Cardiac septum (tissue), 1 donor: ENCODE measurements at regions not wholly inside any gene's neighbourhood (a gene's known extent, or its start where the extent isn't known, plus 50 kb on each side); places are given as distances from the start of the nearest gene placed in this dataset.
"Not testable (repeated sequence)": the region's sequence is repeated elsewhere in the genome, so short reads cannot be mapped to it uniquely, and the experiment has no call there.

ENCODE experiments used
- DNase-seq: peaks from one replicate; pipeline ENCODE4 v3.0.0-alpha.2; 2020; ENCODE audit warnings: low spot score
- intact Hi-C: fragments of 100-400 bp; cut with DNase I; formaldehyde crosslinking; loops from one replicate; pipeline ENCODE4 v1.14.0; 2022
- donor health status: DM: no; HTN: no; CAD: no.

GRCh38 chr1:228796945-228797344 lies 61.7 kb downstream of the RHOU start:
- intact Hi-C loops, DNase-seq: not testable (repeated sequence)

- intact Hi-C loops, result no loop called here
- DNase-seq, result no peak
Observed at GRCh38 chr1:228798035-228798434, 62.8 kb downstream of the RHOU start.

GRCh38 chr1:228798548-228798947 lies 63.3 kb downstream of the RHOU start:
- intact Hi-C loops, result no loop called here

DNA sequence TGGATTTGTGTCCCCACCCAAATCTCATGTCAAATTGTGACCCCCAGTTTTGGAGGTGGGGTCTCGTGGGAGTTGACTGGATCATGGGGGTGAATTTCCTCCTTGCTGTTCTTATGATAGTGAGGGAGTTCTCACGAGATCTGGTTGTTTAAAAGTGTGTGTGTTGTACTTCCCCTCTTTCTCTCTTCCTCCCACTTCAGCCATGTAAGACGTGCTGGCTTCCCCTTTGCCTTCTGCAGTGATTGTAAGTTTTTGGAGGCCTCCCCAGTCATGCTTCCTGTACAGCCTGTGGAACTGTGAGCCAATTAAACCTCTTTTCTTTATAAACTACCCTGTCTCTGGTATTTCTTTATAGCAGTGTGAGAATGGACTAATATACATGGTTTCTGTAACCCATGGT lies 64.6 kb downstream of the RHOU start:
- intact Hi-C loops, result no loop called here
- DNase-seq, result no peak

More at GRCh38 chr1:228798548-228798947, 63.3 kb downstream of the RHOU start:
- no peak for DNase-seq

- DNase-seq, result no peak
- intact Hi-C loops, result no loop called here
Observed at GRCh38 chr1:228801068-228801467, 65.8 kb downstream of the RHOU start.

DNA sequence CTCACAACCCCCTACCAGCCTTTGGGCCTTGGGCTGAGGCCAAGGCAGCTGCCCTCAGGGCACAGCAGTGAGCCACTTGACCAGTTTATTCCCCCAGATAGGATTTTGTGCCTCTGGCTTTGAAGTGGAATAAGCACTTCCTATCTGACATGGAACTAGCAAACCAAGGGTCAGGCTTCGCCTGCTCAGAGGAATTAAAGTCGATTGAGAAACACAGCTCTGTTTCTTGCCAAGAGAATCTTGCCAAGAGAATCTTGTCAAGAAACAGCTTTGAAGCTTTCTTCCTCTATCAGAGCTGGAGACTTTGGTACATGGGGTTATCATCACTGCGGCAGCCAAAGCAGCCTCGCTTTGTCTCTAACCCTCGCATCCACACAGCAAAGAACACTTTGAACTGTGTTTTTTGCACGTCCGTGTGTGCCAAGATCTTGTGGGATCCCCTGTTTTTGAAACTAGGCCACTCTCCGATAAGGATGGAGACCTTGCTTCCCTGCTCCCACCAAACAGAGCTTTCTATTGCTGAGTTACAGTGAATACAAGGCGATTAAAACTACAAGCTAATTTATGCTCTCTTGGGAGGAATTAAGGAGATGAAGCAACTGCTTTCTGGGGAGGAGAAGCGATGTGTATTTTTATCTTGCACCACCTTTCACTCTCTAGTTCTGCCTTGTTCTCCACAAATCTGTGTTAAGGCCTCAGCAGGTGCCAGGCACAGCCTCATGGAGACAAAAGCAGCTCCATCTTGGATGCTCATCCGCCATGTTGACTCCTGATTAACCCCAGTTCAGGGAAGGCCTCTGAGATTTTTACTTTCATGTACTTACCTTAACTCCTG lies 67.3 kb downstream of the RHOU start:
- DNase-seq, result no peak
- intact Hi-C loops, result no loop called here

DNA sequence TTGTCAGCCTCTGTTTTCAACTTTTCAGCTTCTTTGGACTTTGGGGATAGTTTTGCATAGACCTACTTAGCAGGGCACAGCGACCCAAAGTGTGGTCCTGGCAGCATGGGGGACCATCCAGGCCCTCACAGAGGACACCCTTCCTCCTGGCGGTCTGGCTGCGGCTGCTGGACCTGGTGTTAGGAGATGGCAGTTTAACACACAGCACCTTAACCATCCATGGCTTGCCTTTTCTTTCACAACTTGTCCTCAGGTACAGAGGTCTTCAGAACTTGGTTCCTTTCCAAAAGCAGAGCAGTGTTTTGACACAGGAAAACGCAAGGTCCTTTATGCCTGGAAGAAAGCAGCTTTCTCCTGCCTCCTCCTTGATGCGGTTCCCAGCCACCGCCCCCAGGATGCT lies 68.1 kb downstream of the RHOU start:
- intact Hi-C loops, result no loop called here

DNA sequence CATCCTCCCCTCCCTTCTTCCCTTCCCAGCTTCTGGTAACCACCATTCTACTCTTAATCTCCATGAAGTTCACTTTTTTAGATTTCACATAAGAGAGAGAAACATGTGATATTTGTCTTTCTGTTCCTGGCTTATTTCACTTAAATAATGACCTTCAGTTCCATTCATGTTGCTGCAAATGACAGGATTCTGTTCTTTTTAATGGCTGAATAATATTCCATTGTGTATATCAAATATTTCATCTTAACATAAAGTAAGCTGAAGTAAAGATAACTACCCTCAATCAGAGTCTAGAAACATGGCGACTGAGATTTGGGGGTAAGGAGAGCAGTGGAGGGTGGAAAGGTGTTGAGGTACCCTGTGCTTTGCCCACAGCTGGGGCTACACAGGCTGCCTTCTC lies 68.9 kb downstream of the RHOU start:
- intact Hi-C loops, result no loop called here
- no peak for DNase-seq

More for the DNA sequence above, 68.1 kb downstream of the RHOU start:
- no peak for DNase-seq

GRCh38 chr1:228804640-228805413 lies 69.5 kb downstream of the RHOU start:
- intact Hi-C loops, result no loop called here
- no peak for DNase-seq

DNA sequence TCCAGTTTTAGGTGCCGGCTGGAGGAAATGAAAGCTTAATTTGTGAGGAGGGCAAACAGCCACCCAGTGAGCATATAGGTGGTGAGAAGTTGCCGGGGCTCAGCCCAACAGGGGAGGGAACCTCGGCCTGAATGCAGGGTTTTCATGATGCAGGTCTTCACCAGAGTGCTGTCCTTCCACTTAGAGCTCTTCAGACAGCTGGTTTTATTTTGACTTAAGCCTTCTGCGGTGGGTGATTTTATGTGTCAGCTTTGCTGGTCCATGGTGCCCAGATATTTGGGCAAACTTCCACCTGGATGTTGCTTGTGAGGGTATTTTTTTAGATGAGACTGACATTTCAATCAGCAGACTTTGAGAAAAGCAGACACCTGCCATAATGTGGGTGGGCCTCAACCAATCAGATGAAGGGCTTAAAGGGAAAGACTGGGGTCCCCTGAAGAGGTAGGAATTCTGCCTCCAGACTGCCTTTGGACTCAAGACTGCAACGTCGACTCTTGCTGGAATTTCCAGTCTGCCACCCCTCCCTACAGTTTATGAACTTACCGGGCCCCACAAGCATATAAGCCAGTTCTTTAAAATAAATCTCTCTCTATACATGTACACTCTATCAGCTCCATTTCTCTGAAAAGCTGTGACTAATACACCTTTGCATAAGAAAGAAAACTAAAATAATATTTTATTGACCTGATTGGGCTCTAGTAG lies 72.8 kb downstream of the RHOU start:
- intact Hi-C loops, result no loop called here
- no peak for DNase-seq

DNA sequence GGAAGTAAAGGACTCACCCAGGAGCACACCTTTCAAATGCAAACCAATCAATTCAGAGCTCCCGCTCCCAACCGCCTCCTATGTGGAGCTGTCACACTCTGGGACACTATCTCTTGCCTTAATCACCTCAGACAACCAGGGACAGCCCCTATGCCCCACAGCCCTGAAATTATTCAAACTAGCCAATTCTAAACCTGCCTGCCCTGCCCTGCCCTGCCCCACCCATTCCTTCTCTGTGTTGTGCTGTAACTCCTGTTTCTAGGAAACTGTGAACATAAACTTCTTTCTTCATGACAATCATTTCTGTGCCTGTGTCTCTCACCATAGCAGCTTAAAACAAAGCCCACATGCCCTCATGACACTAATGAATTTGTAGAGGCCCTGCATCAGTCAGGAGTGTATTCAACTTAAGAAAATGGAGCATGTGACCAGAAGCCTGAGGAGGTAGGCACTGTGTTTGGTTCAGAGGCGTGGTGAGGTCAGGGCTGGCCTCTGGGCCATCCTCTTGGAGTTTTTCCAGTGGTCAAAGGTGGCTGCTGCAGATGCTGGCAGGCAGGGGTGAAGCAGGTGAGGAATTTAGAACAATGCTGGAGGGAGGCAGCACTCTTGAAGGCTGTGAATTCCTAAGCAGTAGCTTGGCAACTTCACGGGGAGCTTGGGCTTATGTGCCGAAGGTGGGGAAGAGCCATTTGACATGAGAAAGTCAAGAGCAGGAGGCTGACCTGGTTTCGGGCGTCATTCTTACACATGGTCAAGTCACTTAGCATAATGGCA lies 74.5 kb downstream of the RHOU start:
- intact Hi-C loops, result no loop called here
- no peak for DNase-seq

GRCh38 chr1:228810395-228810758 lies 75.1 kb downstream of the RHOU start:
- no peak for DNase-seq
- intact Hi-C loops, result no loop called here

DNA sequence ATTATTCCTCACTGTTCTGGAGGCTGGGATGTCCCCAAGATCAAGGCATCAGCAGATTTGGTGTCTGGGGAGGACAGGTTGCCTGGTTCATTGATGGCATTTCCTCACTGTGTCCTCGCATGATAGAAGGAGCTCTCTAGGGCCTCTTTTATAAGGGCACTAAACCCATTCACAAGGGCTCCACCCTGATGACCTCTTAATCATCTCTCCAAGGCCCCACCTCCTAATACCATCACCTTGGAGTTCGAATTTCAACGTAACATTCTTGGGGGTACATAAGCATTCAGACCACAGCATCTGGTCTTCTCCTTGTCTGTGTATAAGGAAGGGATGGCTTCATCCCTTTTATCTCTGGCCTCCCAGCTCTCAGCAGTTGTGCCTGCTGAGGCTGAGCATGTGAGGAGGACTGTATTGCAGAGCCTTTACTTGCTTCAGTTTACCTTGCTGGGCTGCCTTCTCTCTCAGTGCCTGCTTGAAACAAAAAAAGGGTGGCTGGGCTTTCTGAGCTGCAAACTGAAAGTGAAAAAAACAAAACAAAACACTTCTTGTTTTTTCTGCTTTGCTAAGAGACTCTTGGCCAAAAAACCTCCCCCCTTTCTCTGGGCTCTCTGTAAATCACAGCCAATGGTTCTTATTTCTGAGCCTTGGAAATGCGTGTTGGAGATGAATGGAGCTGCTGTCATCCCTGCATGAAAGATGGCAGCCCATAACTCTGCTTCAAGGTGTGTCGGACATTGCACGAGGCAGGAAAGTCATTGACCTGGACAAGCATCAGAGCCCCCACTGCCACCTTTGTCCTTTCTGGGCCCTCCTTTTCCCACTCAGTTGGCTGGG lies 75.8 kb downstream of the RHOU start:
- intact Hi-C loops, result no loop called here
- DNase-seq, result no peak

- DNase-seq, result no peak
- intact Hi-C loops, result no loop called here
Observed at GRCh38 chr1:228811712-228812305, 76.5 kb downstream of the RHOU start.

DNA sequence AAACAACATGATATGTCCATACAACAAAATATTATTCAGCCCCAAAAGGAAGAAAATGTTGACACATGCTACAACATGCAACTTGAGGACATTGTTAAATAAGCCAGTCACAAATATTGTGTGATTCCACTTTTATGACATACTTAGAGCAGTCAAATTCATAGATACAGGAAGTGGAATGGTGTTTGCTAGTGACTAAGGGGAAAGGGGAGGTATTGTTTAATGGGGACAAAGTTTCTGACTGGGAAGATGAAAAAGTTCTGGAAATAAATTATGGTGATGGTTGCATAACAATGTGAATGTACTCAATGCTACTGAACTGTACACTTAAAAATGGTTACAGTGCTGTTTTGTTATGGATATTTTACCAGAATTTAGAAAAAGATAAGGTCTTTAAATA lies 77.7 kb downstream of the RHOU start:
- intact Hi-C loops, result no loop called here
- no peak for DNase-seq

GRCh38 chr1:228814176-228814575 lies 78.9 kb downstream of the RHOU start:
- intact Hi-C loops, result no loop called here
- no peak for DNase-seq

GRCh38 chr1:228818296-228818695 lies 83.0 kb downstream of the RHOU start:
- no peak for DNase-seq
- intact Hi-C loops, result no loop called here

DNA sequence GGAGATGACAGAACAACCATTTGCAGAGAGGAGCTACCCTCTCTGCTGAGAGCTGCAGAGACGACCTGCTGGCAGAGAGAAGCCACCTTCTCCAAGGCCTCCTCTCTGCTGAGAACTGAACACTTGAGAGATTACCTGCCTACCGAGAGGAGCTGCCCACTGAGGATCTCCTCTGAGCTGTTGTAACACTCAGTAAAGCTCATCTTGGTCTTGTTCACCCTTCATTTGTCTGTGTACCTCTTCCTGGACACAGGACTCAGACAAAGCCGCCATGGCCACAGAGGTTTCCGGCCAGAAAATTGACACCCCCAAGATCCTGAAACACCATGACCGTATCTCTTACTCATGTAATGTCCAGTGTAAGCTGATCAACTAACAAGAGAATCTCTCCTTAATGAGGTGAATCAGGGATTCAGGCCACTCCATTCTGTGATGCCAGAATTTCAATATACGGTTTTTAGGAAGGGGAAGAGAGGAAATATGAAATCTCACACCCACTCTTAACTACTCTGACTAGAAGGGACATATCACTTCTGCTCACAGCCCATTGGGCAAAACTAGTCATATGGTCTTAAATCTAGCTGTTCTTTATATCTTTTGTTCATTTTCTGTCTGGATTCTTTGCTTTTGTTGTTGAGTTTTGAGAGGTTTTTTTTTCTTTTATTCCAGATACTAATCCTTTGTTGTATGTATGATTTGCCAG lies 83.8 kb downstream of the RHOU start:
- DNase-seq, result no peak
- intact Hi-C loops, result no loop called here
